ENCODE measurements at regions not wholly inside any gene's neighbourhood (a gene's known extent, or its start where the extent isn't known, plus 50 kb on each side); places are given as distances from the start of the nearest gene placed in this dataset.

GRCh38 chr3:153679714-153680113 is 441.5 kb upstream of the ARHGEF26 start:
- intact Hi-C loops (cut with DNase I): no loop called here
- DNase-seq: no peak

GRCh38 chr3:153680526-153680925 is 440.7 kb upstream of the ARHGEF26 start:
- Histone ChIP-seq H3K36me3 (no peaks in the 10 kb centered on the region), H3K4me1 (no peaks in the 10 kb centered on the region), H3K9me3 (no peaks in the 10 kb centered on the region), H3K27me3 (no peaks in the 10 kb centered on the region), H3K27ac (no peak overlapping the region), H3K4me3 (no peak overlapping the region)
- ATAC-seq (no peak), DNase-seq (no peak)
- intact Hi-C loops (cut with DNase I): no loop called here
- WGBS, 4 donors: 74 to 90% (median 87%) methylated on average over 1 of the region's 1 CpG
- TF ChIP-seq, protein P1, sequence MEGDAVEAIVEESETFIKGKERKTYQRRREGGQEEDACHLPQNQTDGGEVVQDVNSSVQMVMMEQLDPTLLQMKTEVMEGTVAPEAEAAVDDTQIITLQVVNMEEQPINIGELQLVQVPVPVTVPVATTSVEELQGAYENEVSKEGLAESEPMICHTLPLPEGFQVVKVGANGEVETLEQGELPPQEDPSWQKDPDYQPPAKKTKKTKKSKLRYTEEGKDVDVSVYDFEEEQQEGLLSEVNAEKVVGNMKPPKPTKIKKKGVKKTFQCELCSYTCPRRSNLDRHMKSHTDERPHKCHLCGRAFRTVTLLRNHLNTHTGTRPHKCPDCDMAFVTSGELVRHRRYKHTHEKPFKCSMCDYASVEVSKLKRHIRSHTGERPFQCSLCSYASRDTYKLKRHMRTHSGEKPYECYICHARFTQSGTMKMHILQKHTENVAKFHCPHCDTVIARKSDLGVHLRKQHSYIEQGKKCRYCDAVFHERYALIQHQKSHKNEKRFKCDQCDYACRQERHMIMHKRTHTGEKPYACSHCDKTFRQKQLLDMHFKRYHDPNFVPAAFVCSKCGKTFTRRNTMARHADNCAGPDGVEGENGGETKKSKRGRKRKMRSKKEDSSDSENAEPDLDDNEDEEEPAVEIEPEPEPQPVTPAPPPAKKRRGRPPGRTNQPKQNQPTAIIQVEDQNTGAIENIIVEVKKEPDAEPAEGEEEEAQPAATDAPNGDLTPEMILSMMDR (IDR thresholded peaks at IDR 0.05): no peak
- no peak for TF ChIP-seq POLR2A (IDR thresholded peaks at IDR 0.05)

More at GRCh38 chr3:153679714-153680113, 441.5 kb upstream of the ARHGEF26 start:
- Histone ChIP-seq H3K27ac (no peak overlapping the region), H3K4me1 (no peaks in the 10 kb centered on the region), H3K9me3 (no peaks in the 10 kb centered on the region), H3K27me3 (no peaks in the 10 kb centered on the region), H3K36me3 (no peaks in the 10 kb centered on the region), H3K4me3 (no peak overlapping the region)
- TF ChIP-seq, protein P1 (IDR thresholded peaks at IDR 0.05): no peak
- no peak for TF ChIP-seq POLR2A (IDR thresholded peaks at IDR 0.05)
- ATAC-seq: no peak

DNA sequence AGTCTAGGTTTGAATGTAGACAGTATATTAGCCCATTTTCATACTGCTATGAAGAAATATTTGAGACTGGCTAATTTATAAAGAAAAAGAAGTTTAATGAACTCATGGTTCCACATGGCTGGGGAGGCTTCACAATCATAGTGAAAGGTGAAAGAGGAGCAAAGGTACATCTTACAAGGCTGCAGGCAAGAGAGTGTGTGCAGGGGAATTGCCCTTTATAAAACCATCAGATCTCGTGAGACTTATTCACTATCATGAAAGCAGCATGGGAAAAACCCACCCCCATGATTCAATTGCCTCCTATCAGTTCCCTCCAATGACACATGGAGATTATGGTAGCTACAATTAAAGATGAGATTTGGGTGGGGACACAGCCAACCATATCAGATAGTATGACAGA is 440.1 kb upstream of the ARHGEF26 start:
- DNase-seq (no peak), ATAC-seq (no peak)
- Histone ChIP-seq H3K36me3 (no peaks in the 10 kb centered on the region), H3K4me1 (no peaks in the 10 kb centered on the region), H3K9me3 (no peaks in the 10 kb centered on the region), H3K4me3 (no peak overlapping the region), H3K27ac (no peak overlapping the region), H3K27me3 (no peaks in the 10 kb centered on the region)
- intact Hi-C loops (cut with DNase I): no loop called here
- TF ChIP-seq POLR2A (IDR thresholded peaks at IDR 0.05): no peak
- TF ChIP-seq, protein P1 (IDR thresholded peaks at IDR 0.05): no peak
- 85 to 94% (median 92%) methylated on average over 1 of the region's 1 CpG for WGBS, 4 donors

DNA sequence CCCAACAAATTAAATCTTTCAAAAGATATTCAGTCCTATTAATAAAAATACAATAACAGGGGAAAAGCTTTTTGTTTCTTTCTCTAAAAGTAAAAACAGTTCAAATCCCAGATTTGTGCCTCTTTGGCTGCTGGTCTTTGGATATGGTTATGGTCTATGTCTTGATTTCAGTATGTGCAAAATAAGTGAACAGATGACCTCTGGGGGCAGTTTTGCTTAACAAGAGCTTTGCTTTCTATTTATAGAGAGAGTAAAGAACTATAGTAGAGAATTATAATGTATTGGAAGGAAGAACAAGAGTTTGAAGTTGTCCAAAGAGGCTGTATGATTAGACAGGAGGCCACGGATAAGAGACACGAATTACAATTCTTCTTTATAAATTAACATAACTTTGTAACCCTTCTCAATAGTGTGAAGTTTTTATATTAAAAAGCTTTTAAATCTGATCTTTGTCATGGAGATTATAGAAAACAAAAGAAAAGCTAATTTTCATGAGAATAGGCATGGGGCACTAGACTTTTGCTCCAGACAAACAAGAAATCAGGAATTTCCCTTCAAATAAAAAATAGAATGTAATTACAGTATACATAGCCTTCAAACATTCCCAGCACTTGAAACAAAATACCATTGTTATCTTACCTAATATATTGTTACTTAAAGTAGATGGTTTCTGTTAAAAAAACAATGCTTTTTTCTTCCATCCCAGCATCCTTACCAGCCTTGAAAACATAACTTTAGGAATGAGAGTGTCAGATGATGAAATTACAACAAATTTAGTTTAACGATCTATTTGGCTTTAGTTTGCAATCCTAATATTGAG is 432.7 kb upstream of the ARHGEF26 start:
- no peaks in the 10 kb centered on the region for H3K9me3 ChIP-seq
- H3K36me3 ChIP-seq: no peaks in the 10 kb centered on the region
- 66 to 85% (median 79%) methylated on average over 3 of the region's 3 CpGs for WGBS, 4 donors
- ATAC-seq (no peak), DNase-seq (no peak)
- H3K4me1 ChIP-seq: no peaks in the 10 kb centered on the region
- intact Hi-C loops (cut with DNase I): no loop called here
- TF ChIP-seq POLR2A (IDR thresholded peaks at IDR 0.05): no peak
- TF ChIP-seq, protein P1 (IDR thresholded peaks at IDR 0.05): no peak
- H3K27me3 ChIP-seq: no peaks in the 10 kb centered on the region
- no peak overlapping the region for H3K27ac ChIP-seq
- H3K4me3 ChIP-seq: no peak overlapping the region

Measured in heart left ventricle (tissue), 16 donors.